HG03442 (cell line): ENCODE measurements at regions not wholly inside any gene's neighbourhood (a gene's known extent, or its start where the extent isn't known, plus 50 kb on each side); places are given as distances from the start of the nearest gene placed in this dataset.

ENCODE experiments used
- ATAC-seq: cut with Tn5 transposase; IDR thresholded peaks from one replicate; pipeline ENCODE4 v1.9.1; 2021; ENCODE audit warnings: mild to moderate bottlenecking, moderate library complexity; ENCODE audit not compliant: unreplicated experiment

- no peak for ATAC-seq
Measured at GRCh38 chr11:45556851-45557707, 108.3 kb downstream of the CHST1 start.

- ATAC-seq = no peak
Measured at GRCh38 chr11:45554230-45554967, 111.0 kb downstream of the CHST1 start.

GRCh38 chr11:45553383-45553936 is 112.0 kb downstream of the CHST1 start:
- no peak for ATAC-seq

GRCh38 chr11:45551191-45551713 is 114.2 kb downstream of the CHST1 start:
- no peak for ATAC-seq

DNA sequence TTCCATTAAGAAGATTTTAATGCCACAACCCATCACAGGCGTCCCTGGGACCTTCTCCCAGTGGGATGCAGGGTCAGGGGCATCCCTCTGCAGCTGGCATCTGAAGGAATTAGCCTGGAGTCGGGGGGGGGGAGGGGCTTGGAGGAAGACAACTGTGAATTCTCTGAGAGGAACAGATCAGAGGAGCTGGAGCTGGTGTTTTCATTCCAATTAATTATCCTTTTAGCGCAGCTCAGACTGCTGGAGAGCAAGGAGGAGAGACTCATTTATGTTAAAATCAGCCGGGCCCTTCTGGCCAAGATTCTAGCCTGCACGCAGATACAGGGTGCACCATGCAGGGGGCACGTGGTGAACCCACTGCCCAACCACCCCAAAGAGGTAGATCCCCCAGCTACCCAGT is 116.2 kb downstream of the CHST1 start:
- no peak for ATAC-seq

DNA sequence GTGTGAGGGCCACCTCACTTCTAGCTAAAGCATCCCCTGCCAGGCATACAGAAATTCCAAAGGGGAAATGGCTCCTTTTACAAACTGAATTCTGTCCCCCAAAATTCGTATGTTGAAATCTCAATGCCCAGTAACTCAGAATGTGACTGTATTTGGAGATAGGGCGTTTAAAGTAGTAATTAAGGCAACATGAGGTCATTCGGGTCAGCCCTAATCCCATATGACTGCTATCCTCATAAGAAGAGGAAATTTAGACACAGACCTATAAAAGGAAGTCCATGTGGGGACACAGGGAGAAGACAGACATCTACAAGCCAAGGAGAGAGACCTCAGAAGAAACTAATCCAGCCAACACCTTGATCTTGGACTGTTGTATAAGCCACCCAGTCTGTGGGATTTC is 119.1 kb downstream of the CHST1 start:
- ATAC-seq = no peak

DNA sequence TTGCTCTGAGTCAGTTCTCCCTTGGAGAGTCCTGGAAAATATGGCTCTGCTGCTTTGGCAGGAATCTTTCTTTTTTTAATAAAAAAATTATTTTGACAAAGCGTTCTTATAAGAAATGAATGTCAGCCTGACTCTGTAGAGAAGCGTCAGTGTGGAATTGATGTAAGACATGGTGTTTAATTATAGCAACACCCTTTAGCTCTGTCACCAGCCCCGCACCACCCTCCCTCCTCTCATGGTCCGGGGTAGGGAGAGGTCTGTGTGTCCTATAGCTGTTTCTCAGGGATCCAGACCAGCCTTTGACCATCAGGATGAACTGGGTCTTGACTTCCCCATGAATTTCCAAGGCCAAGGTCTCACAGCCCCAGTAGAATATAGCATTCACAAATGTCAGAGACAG is 120.6 kb downstream of the CHST1 start:
- no peak for ATAC-seq

DNA sequence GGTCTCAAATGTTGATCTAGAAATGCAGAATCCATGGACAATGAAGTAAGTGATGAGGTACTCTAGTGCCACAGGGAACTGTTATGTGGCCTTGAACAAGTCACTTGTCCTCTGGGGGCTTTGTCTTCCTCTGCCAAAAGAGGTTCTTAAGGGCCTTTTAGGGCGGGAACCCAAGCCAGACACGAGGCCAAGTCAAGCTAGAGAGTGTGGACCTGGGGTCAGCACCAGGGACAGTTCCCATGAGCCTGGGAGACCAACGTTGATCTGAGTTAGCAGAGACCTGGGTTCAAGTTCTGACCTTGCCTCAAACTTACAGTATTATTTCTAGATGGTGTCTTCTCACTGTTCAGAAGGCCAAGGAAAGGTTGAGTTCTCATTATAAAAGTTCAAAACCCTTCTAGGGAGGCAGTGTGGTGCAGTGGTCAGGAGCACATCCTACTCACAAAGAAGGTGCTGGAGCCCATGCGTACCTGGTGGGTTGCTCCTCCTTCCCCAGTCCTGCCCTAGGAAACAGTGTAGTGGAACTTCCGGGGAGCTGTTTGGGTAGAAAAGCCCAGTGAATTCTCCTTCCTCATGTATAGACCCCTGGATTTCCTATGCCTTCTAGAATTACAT is 121.5 kb downstream of the CHST1 start:
- ATAC-seq = no peak

DNA sequence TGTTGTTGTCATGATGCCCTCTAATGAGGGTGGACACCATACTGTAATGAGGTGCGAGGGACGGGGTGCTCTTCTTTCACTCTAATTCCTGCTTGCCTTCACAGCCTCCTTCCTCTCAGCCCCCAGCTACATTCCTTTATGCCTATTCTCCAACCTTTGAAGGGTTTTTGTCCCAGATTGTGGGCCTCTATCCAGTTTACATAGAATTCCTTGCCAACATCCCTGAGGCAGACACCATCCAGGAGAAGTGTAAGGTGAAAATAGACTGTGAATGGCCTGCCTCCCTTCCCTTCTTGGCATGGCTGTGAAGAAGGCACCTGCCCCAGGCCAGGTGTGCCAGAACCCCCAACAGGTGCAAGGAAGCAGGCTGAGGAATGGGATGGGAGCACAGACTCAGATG is 122.3 kb downstream of the CHST1 start:
- ATAC-seq = no peak

- no peak for ATAC-seq
Measured at GRCh38 chr11:45541693-45542434, 123.6 kb downstream of the CHST1 start.

DNA sequence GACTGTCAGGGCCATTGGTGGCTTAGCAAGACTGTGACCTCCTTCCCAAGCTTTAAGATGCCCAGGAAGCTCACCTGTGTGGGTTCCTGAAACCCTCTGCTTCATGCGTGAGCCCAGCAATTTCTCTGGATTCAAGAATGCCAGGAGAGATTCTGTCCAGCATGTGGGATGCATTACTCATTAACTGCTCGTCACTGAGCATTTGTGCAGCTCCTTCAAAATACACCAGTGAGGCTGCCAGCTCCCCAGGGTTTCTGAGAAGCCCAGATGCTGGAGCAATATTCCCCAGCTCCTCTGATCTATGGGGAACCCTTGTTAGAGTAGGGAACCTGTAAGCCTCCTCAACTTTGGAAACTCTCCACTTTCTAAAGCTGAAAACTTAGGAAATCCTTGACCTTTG is 126.5 kb downstream of the CHST1 start:
- no peak for ATAC-seq

DNA sequence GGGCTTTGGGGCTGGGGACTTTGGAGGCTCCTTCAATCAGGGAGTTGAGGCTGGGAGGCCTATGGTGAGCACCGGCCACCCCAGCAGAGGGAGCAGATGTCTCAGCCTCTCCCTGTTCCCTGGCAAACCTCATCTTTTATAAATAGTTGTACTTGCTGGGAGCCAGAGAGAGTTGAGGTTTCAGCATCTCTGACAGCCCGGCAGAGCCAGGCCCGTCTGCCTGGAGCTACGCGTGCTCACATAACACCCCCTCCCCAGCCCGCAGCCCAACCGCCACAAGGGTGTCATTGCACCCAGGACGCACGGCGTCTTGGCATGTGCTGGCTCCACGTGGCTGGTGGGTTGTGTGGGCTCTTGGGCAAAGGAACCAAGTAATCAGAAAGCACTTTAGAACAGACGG is 127.1 kb downstream of the CHST1 start:
- ATAC-seq = no peak

- ATAC-seq = no peak
Measured at GRCh38 chr11:45537614-45538013, 127.8 kb downstream of the CHST1 start.

- ATAC-seq = no peak
Measured at GRCh38 chr11:45535033-45535432, 130.4 kb downstream of the CHST1 start.

- ATAC-seq = no peak
Measured at GRCh38 chr11:45534132-45534531, 131.3 kb downstream of the CHST1 start.

DNA sequence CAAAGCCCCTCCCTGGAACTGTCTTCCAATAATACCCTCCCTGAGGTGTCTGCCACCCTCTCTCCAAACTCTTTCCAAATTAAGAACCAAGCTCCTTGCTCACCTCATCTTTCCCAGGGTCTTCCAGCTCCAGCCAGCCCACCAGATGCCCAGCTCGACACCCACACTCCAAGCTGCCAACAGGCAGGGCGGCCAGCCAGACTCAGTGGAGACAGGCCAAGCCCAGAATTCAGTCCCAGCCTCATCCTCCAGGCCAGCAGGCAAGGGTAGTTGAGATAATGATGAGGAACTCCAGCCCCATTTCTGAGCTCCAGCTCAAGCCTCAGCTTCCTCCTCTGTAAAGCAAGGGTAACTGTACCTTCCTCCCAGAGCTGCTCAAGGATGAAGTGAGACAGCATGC is 132.9 kb downstream of the CHST1 start:
- no peak for ATAC-seq

GRCh38 chr11:45530776-45531175 is 134.6 kb downstream of the CHST1 start:
- ATAC-seq = no peak

DNA sequence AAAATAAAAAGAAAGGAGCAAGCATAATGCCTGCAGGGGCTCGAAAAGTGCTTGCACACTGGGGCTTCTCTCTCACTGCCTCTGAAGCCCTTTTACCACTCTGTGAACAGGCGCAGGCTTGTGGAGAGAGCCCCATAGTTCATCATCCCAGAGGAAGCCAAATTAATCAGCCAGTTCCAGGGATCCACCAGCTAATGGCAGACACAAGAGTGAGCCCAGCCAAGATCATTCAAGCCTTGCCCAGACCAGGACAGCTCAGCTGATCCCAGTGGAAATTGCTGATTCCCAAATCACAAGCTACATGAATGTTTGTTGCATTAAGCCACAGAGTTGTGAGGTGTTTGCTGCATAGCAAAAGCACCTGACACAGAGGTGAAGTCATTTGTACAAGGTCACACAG is 135.3 kb downstream of the CHST1 start:
- no peak for ATAC-seq

DNA sequence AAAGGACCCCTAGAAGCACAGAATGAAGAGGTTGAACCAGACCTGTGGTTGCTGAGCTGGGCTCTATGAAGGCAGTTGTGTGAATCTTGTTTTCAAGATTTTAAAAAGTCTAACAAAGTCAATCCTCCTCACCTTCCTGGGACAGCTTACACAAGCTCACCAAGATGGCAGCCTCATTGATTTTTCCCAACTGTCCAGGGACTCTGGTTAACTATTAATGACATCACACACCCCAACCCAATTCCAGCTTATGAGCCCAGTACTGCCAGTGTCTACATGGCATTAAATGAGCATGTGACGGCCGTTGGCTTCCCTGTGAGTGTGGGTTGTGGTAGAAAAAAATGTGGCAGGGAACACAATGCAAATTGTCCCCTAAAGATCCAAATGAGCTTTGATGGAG is 137.0 kb downstream of the CHST1 start:
- ATAC-seq = no peak

GRCh38 chr11:45527898-45528297 is 137.5 kb downstream of the CHST1 start:
- ATAC-seq = no peak

GRCh38 chr11:45525393-45525792 is 140.0 kb downstream of the CHST1 start:
- no peak for ATAC-seq
